Kasumi-1 (cell line): ENCODE measurements at regions not wholly inside any gene's neighbourhood (a gene's known extent, or its start where the extent isn't known, plus 50 kb on each side); places are given as distances from the start of the nearest gene placed in this dataset.

Experiments
- DNase-seq, 2 experiments: peaks; one replicate each; lab custom pipeline; 2025; lab: John Stamatoyannopoulos, UW

DNA sequence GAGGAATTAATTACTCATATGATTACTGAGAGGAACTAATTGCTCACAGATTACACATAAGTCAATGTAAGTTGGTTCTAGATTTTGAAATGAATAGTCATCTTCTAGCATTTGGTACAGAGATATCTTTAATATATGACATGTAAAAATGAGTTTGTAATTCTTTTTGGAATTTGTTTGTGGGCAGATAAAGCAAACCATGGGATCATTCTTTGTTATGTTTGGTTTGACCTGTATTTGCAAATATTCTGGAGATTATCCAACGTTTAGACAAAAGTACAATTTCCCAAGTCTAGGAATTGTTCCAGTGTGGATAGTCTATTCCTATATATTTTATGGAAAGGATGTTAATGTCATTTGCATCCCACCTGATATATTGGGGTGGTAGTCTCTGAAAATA is 309.6 kb upstream of the EDNRB start:
- DNase-seq: no peak

DNA sequence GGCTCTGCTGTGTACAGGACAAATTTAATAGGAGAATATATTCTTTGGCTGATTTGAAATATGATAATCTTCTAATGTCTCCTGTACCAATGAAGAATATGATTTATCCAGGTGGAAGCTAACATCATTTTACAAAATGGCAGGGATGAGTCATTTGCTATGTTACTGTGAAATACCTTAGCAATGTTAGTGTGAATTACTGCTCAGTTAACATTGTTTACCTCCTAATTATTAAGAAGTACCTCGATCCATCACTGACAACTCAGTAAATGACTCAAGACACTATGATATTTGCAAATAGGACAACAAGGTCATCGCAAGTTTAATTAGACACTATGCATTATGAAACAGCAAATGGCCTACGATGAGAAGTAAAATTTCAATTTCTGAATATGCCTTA is 309.1 kb upstream of the EDNRB start:
- DNase-seq: no peak

DNA sequence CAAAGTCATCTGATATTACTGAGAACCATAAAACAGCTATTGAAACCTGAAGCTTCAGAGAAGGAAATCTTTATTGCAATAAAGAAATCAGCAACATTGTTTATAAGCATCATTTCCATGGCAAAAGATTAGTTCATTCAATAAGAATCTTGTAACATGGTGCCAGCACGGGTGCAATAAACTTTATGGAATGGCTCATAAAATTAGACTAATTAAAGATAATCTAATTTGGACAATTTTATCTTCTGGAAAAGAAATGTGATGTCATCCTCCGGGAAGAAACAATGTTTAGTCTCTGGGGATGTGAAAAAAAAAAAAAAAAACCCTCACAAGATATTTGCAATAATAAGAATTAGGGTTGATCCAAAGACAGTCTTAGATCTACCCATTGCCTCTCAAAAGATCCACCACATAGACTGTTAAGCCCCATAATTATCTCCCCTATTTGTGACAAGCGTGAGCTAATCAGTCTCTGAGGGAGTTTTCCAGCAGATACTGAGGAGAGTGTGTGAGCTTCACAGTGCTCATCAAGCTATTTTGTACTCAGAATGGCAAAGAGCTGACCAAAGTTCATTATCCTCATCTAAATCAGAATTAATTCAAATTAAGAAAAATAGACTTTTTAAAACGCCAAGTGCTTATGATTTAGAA is 297.0 kb upstream of the EDNRB start:
- DNase-seq: no peak

DNA sequence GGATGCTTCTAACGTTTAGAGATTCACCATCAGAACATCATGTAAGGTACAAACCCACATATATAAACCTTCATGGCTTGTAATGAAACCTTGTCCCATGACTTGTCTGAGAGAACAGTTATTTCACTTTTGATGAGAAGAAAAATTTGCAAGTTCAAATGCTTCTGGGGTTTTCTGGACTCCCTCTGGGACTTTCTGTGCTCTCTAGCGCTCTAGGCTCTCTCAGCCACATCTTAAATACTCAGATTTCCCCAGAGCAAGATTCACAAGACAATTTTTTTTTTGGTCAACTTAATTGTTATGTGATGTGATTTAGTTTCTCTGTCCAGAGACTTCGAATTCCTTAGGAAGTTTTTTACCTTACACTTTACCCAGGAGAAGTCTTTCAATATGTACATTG is 282.8 kb upstream of the EDNRB start:
- no peak for DNase-seq

DNA sequence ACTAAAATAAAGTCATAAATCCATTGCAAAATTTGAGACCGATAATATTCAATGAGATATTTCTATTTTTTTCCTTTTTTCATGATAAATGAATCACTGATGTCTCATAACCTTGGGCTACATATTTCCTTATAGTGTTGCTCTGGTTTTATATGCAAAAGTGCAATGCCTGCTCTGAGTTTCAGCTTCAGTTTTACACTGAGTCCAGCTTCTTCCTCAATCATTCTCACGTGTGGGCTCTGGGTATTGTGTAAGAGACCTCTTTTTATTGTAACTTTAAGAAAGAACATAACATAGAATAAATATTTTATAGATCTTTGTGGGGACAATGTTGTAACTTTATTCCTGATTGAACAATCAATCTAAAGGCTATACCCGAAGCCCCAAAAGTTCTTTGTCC is 280.2 kb upstream of the EDNRB start:
- no peak for DNase-seq

DNA sequence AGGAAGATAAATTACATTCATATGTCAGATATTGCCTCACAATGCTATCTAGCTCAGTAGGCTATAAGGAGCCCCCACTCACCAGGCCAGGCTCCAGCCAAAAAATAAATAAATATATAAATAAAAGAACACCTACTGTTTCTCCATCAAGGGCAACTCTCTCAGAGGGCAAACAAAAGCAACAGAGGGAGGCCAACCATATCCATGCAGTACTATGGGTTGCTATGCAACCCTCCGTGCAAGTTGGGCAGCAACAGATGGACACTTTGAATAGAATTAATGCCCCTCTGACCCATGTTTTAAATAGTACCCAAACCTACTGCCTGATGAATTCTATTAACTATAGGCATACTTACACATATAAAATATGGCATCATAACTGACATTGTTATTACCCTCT is 279.8 kb upstream of the EDNRB start:
- DNase-seq: no peak

DNA sequence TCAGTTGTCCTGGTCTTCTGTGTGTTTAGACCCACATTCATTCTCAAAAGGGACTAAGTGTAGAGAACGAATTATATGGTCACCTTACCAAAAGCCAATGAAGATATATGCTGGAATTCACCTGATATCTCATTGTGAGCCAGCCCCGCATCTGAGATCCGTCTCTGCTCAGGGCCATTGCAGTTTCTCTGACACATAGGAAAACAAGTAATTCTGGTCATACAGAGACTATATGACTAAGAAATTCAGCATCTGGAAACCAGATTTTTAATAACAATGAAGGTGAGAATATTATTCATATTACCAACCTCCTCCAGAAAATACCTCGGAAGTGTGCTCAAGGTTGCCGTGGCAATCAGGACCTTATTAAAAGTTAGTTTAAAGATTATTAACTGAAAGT is 278.6 kb upstream of the EDNRB start:
- DNase-seq: no peak

DNA sequence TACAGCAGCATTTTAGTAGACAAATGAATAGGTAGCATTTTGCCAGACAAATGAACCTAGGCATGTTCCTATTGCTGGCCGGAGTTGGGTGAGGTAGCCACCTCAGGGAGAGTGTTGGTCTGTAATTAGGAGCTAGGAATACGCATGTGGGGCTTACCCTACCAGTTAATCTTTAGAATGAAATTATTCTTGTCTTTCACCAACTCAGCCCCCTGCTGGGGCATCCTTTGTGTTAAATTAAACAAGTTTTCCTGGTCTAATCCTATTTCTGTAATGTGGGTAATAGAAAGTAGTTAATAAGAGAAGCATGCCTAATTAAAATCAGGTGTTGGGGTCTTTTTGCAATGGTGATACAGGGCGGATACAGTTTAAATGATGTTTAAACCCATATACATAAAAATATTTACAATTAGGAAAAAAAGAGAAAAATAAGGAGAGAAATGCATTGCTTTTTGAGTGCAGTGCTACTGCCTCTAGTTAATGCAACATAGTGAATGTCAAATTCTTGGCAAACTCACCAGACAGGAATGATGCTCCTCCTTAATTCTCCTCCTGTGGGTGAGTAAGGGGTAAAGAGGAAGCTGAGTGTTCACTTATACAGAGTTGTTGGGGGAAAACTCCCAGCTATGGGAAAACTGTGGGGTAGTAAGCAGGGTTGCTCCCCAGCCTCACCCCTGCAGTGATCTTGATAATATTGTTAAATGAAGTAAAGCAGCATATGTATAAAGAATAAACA is 276.4 kb upstream of the EDNRB start:
- peak in 1 of 2 experiments; percentile 13 for DNase-seq

DNA sequence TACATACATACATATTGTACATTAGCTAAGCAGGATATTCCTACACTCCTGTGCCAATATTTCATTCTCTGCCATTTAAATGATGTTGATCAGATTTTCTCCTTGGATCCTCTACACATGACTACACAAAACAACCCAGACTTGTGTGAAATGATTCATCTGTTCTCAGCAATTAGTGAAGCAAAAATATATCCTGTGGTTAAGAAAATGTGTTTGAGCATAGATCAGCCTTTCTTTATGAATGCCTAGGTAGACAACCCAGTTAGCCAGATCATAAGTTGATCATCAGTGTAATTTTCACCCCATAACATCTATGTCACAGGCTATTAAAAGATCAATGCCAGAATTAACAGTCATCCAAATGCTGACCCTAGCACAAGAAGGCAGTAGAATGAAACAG is 275.2 kb upstream of the EDNRB start:
- no peak for DNase-seq

DNA sequence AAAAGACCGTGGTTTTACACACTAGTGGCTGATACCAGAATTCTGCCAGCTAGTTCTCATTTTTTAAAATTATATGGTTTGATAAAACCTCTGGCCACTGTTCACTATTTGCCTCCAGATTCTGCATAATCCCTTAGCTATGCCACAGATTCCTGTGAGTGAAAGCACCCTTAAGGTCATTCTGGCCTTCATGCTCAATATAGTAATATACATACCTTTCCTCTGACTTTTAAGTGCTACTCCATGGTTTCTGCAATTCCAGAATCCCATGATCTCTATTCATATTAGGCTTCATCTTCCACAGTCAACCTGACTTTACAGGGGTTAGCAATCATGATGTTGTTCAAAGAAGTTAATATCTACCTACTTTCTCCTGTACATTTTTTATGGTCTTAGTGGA is 274.1 kb upstream of the EDNRB start:
- no peak for DNase-seq

DNA sequence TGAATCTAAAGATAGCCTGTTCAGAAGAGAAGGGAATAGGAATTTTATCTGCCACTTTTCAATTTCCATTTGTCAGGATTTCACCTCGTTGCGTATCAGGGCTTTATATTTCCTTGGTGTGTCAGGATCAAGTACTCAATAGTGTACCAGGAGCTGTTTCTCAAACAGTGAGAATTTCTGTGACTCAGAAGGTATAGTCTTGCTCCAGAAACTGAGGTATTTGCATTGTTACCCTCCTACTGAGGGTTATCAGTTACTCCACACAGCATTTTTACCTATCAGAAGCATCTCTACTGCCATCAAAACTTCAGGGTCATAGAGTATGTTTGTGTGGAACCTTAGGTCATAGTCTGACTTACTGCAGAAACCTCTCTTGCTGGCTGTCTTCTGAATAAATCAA is 271.7 kb upstream of the EDNRB start:
- DNase-seq: no peak

DNA sequence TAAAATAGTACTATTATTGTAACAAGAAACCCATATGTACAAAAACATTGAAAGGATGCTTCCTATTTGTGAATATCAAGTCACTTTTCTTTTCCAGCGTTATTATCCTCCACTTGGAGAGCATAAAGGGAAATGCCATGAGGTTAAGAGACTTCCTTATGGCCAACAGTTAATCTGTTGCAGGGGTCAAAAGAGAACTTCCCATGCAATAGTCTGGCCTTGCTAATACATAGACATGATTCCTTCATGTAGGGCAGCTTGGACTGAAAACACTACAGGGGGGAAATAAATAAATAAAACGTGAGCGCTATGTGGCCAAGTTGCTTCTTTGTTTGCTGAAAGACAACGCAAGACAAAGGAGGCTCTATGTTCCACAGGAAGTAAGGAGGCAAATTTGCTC is 269.1 kb upstream of the EDNRB start:
- no peak for DNase-seq

DNA sequence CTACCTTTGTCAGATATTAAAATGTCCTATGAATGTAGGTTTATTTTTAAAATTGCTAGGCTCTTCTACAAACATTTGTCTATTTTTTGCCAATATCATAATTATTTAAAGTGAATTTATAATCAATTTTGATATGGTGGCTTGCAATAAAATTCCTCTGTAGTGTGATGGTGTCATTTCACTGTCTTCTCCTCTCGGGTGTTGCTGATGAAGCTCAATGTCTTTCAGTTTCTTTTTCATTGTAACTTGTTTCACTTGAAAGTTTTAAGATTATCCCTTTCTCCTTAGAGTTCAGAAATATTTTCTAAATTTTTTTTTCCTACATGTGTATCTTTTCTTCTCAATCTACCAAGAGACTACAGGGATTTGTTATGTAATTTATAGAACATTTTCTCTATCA is 267.1 kb upstream of the EDNRB start:
- no peak for DNase-seq

DNA sequence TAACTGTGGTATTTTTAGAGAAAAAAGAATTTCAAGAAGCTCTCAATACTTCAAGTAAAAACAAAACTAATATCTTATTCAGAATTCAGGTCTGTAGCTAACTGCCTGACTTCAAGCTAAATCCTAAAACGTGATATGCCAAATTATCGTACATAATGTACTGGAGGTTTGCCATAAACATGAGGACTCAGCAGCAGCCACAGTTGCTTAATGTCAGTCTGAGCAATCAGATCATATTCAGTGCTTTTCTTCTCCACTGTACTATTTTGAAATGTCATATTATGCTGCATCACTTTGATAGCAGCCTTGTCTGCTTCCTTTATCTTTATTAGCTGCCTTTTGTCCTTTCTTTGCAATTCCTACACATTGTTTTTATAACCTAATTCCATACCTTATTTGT is 265.1 kb upstream of the EDNRB start:
- no peak for DNase-seq

DNA sequence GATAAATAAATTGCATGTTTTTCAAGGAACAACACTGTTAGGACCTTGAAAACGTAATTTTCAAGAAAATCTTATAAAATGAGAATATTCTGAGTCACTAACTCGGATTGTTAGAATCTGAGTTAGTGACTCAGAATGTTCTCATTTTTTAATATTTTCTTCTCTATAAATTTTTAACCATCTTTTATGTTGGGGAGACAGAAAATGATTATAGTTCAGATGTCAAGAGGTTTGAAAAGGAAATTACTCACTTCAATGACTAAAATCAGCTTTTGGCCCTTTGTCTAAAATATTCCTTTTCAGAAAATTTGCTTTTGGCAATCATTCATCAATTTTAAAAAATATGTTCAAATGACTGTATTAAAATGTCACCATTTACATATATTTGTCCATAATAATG is 264.2 kb upstream of the EDNRB start:
- no peak for DNase-seq

DNA sequence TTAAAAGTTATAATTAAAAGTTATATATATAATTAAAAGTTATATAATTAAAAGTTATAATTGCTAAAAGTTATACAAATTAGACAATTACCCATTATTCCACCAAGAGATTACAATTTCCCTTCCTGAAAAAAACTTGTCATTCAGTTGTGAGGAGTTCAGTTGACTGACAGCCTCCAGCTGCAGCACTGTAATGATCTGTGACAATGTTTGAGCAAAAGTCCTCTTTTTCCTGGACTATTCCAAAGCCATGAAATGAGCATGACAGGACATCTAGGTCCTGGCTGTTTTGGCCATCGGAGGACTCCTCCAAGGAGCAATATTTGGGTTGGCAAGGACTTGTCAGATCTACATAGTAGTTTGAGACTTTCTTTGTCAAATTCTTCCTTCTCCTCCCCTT is 258.7 kb upstream of the EDNRB start:
- DNase-seq: no peak

DNA sequence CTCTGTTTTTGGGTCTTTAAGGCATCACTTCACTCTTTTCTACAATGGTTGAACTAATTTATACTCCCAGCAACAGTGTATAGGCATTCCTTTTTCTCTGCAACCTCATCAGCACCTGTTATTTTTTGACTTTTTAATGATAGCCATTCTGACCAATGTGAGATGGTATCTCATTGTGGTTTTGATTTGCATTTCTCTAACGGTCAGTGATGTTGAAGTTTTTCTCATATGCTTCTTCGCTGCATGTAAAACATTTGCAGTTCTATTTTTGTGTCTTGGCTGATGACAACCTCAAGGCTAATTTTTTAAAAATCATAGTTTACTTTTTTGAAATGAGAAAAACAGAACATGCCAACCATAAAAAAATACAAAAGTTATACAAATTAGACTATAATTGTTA is 258.2 kb upstream of the EDNRB start:
- DNase-seq: no peak

DNA sequence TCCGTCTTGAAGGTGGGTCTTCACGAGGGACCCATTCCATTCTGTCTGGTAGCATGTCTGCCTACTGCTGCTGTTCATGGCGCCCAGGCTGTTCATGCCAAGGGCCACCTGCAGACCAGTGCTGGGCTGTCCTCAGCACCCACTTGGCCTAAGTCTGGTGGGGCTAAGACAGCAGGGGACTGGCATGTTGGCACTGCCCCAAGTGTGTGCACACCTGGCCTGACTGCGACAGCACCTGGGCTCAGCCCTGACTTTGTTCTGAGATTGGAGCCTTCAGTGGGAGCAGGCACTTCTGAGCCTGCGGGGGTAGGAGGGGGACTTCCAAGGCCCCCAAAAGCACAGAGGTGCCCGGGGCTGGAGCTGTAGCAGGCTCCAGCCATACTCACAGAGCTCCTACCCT is 250.8 kb upstream of the EDNRB start:
- no peak for DNase-seq

DNA sequence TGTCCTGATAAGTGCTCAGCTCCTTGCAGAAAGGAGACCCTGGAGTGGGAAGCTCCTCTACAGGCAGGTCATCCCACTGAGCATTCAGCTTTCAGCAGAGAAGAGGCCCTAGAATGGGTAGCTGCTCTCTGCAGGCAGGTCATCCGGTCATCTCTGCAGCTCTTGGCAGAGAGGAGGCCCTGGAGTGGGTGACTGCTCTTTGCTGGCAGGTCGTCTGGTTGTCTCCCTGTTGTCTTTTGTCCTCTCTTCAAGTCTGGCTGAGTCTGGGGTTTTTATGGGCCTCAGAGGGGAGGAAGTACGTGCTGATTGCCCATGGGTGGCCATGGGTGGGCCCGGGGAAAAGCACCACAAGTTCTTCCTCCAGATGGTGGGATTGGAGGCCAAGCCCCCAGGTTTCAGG is 250.3 kb upstream of the EDNRB start:
- DNase-seq: no peak

DNA sequence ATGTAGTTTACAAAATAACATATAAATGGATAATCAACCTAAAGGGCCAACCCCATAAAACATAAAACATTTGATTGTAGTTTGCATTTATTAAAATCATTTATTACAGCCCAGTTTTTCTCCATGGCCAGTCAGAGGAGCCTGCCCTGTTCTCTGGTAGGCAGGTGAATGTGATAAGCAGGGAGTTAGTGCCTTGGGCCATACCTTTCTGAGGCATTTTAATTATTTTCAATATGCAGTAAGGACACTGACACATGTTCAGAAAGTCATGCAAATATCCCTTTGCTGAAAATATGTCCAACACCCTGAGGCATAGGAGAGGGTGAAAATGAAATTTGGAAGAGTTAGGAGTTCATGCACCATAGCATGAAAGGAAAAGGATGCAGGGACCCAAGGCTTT is 242.6 kb upstream of the EDNRB start:
- DNase-seq: no peak

DNA sequence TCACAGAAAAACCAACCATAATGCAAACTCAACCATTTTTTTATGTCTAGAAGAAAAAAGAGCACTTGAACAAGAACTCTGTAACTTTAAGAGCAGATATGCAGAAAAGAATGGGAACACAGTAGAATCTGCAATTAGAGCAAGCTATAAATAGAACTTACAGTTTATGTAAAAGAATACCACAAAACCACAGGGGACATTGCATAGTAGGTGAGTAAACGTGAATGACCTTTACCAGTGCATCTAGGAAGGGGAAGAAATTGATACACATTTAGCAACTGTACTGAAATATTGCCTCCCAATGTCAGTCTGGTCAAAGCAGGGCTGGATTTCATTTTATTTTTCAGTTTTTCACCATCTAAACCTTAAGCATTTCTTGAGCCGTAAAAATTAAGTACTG is 242.2 kb upstream of the EDNRB start:
- peak; percentile 84 to 90 for DNase-seq

DNA sequence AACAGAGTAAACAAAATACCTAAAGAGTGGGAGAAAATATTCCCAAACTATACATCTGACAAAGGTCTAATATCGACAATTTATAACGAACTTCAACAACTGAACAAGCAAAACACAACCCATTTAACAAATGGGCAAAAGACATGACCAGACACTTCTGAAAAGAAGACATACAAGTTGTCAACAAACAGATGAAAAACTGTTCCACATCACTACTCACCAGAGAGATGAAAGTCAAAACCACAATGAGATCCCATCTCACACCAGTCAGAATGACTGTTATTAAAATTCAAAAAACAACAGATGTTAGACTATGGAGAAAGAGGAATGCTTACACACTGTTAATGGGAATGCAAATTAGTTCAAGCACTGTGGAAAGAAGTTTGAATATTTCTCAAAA is 233.8 kb upstream of the EDNRB start:
- DNase-seq: no peak

DNA sequence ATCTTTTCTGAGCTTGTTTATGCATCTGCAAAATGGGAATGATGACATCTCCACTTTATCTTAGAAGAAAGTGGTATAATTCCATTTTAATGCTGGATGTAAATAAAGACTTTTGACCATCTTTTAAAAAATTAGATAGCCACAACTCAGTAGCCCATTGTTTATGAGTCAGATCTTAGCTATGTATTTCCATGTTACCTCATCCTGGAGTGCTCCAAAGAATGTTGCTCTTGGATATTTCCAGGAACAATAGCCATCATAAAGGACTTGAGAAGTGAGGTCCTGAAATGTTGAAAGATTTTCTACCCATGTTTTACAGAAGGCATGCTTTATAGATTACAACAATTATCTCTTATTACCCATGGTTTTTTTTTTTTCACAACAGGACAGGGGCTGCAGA is 229.3 kb upstream of the EDNRB start:
- DNase-seq: no peak

DNA sequence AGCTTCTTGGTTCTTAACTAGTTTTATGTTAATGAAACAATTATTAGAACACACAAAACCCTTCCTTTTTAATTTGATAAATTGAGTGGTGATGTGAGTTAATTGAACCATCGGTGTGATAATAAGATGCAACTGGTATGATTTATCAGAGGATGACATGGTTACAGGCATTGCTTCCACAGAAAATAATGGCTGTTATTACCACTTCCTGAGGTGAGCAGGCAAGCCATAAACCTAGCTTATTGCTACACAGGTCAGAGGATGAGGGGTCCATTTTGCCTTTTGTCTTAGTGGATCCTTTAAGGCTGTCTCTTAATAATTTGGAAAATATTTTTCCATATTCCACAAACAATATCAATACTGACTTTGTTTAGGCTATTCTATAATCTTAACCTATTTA is 226.6 kb upstream of the EDNRB start:
- no peak for DNase-seq
